PC-3 (cell line): ENCODE measurements at regions not wholly inside any gene's neighbourhood (a gene's known extent, or its start where the extent isn't known, plus 50 kb on each side); places are given as distances from the start of the nearest gene placed in this dataset.

Source experiments
- EZH2 ChIP-seq: fragments of 300-600 bp; sonication (generic); IDR thresholded peaks from one replicate; pipeline ENCODE4 v1.6.1; 2017; ENCODE audit warnings: antibody characterized with exemption, mild to moderate bottlenecking, low read length; ENCODE audit not compliant: unreplicated experiment
- TF ChIP-seq, protein P1 (sequence below): fragments of 300-600 bp; sonication (generic); conservative IDR thresholded peaks from 2 replicates; pipeline ENCODE4 v1.5.1; 2017; ENCODE audit warnings: antibody characterized with exemption, low read depth, mild to moderate bottlenecking, low read length

DNA sequence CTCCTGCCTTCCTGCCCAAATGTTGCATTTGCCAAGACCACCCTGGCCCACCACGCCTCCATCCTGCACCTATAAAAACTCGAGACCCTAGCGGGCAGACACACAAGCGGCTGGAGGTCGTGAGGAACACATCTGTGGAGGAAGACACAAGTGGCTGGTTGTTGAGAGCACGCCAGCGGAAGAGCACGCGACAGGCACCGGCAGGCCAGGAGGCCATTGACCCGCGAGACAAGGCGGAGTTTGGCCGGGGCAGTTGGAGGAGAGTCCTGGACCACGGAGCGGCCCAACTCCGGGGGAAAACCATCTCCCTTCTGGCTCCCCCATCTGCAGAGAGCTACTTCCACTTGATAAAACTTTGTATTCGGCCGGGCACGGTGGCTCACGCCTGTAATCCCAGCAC lies 115.2 kb upstream of the AGA start:
- TF ChIP-seq, protein P1, sequence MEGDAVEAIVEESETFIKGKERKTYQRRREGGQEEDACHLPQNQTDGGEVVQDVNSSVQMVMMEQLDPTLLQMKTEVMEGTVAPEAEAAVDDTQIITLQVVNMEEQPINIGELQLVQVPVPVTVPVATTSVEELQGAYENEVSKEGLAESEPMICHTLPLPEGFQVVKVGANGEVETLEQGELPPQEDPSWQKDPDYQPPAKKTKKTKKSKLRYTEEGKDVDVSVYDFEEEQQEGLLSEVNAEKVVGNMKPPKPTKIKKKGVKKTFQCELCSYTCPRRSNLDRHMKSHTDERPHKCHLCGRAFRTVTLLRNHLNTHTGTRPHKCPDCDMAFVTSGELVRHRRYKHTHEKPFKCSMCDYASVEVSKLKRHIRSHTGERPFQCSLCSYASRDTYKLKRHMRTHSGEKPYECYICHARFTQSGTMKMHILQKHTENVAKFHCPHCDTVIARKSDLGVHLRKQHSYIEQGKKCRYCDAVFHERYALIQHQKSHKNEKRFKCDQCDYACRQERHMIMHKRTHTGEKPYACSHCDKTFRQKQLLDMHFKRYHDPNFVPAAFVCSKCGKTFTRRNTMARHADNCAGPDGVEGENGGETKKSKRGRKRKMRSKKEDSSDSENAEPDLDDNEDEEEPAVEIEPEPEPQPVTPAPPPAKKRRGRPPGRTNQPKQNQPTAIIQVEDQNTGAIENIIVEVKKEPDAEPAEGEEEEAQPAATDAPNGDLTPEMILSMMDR = no peak
- no peak for TF ChIP-seq EZH2
